Activated effector memory CD4-positive, alpha-beta T cell treated with anti-CD3 and anti-CD28 coated beads, Interleukin-2, amount 50 U/mL, for 16 hours (primary cell): ENCODE measurements at regions not wholly inside any gene's neighbourhood (a gene's known extent, or its start where the extent isn't known, plus 50 kb on each side); places are given as distances from the start of the nearest gene placed in this dataset.
A peak's percentile ranks its signal among the peaks of the same experiment; 100 is the strongest.

Experiments
- DNase-seq: peaks from one replicate; pipeline ENCODE4 v3.0.0-alpha.2; 2020

DNA sequence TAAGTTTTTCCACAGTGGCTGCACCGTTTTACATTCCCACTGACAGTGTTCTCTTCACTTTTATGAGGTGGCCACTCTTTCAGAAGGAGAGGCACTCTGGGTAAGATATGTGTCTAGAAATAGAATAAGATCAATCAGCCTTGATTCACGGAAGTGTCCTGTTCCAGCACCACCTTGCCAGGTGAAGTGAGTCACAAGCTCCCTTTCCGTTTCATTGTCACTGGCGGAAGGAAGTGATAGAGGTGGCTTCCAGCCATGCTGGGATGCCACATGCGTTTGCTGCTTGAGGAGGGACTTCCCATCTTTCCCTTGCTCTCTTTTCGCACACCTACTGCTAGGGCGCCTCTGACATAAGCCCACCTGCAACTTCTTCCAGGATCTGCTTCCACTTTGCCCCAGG, 217.1 kb downstream of the PIK3R1 start:
- peak; percentile 74 for DNase-seq

DNA sequence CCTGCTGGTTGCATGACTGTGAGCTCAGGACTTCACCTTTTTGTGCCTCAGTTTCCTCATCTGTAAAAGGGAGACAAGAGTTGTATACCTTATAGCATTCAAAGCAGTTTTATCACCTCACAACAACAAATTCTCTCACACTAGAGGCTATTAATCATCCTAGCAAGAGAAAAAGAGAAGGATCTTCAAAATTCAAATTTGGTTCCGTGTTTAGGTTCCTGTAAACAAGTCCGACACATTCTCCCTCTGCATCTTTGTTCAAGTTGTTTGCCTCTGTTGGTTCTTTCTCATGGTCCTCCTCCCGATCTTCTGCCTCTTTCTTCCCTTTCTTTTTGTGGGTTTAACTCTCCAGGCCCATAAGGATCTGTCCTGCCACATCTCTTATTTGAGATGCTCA, 218.0 kb downstream of the PIK3R1 start:
- no peak for DNase-seq

DNA sequence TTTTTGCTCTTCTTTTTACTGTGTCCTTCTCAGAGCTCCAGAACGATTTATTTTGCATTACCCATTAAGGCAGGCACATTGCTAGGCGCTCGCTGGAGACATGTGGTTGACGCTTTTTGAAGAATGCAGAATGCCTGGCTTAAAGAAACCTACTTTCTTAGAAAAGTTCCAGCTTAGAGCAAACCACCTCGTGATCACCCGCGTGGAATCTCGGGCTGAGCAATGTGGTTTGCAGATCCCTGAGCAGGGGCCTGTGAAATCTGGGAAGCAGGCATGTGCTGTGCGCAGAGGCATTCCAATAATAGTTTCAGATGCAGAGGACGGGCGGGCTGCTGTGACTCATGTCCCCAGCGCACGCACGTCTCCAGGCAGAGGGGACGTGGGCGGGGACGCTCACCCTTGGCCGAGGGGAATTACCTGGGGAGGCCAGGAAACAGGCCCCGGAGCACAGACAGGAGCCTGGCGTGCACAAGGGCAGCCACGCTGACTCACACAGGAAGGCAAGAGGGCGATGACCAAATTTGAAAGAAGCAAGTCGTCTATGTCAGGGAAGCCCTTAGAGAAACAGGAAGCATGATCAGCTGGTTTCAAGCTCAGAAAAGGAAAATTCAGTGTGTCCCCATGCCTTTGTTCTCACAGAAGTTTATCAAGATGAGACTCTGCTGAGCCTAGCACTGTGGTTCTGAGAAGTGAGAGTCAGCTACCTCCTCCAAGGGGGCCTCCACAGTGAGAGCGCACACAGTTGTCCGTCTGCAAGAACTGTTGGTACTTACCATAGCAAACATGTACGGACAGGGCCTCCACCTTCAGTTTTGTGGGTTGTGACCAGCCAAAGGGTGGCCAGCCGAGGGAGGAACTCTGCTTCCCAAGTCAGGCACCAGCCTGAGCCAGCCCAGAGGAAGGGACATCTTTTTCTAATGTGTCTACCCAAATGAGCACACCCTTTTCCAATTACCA, 218.6 kb downstream of the PIK3R1 start:
- peak; percentile 97 for DNase-seq

DNA sequence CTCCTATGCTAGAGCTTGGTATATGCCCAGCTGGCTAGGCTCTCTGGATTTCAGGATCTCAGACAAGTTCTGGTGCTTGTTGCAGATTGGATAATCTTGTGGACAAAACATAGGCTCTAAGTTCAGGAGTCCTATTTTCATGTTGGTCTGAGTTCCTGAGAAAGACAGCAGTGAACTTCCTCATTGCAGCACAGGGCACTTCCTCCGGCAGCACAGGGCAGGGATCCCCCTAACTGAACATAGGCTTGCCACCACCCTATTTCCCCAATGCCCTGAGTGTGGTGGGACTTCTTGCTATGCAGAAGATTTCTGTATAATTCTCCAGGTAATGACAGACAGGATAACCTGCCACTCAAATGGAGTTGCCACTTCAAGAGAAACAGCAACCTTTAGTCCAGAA, 220.1 kb downstream of the PIK3R1 start:
- DNase-seq: no peak

DNA sequence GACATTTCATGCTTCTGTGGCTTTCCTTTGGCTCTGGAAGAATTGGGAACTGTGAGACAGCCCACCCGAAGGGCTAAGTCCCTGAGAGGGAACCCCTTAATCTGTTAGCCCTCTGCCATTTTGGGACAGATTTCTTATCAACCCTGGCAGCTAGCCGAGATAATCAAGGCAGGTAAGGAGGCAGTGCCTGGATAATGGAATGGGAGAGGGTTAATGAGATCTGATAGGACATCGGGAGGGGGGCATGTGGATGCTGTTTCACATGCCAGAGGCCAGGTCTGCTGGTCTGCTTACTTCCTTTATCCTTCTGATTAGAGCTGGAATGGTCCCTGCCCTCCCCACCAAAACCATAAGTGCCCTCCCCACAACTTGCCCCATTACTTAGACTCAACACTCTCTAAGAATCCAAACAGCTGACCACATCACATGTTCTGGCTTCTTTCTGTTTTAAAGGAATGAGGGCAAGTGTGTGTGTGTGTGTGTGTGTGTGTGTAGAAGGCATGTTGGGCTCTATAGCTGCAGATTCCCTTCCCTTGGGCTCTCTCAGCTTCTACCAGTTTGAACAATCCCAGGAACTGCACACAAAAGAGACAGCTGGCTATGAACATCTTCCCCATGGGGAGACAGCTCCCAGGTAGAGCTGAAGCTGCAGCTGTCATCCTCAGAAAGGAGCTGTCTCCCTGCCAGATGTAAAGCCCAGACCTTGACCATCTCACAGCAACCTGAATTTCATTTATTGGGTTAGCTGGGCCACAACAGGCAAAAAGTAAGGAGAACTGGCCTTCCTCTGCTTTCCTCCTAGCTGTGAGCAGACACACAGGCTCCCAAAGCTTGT, 221.3 kb downstream of the PIK3R1 start:
- DNase-seq: no peak

DNA sequence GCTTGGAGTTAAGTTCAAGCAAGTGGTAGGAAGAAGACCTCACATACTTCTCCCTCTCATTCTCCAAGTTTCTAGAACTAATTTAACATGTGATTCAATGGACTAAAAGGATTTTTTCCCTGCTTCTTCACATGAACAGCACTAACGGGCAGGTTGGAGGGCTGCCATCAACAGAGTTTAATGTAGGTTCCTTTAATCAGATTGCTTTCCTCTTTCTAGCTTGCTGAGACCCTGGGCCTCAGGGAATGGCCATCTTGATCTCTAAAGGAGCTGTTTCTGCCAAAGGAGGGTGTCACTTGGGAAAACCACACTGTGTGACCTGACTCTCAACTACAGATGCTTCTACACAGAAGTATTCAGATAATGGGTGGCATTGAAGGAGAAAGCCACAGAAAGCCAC, 223.3 kb downstream of the PIK3R1 start:
- no peak for DNase-seq

DNA sequence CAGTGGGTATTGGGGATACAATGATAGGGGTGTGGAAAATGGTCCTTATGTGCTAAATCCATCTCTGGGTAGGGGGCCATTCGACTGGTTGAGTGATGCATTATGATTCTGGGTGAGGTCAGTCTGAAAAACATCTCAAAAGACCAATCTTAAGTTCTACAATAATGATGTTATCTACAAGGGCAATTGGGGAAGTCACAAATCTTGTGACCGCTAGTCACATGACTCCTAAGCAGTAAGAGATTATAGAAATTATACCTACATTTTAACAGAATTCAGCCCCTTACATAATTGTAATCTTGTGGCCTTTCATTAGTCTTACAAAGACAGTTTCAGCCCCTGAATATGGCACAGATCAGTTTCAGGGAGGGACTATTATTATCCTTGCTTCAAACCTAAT, 224.7 kb downstream of the PIK3R1 start:
- no peak for DNase-seq

DNA sequence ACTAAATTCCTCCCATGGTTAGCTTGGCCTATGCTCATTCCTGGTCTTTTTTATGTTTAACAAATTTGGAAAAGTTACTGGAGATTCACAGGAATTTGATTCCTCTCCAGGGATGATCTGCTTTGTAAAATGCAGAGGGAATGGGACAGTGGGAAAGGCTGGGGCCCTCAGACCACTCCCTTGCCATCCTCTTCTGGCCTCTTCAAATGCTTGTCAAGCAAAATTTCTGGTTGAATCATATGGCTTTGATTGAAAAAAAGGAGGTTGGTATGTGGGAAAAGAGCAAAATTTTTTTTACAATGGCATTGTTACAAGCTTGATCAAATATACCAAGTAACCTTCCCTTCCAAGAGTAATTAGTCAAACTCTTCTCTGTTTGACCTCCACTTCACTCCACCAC, 225.1 kb downstream of the PIK3R1 start:
- no peak for DNase-seq

DNA sequence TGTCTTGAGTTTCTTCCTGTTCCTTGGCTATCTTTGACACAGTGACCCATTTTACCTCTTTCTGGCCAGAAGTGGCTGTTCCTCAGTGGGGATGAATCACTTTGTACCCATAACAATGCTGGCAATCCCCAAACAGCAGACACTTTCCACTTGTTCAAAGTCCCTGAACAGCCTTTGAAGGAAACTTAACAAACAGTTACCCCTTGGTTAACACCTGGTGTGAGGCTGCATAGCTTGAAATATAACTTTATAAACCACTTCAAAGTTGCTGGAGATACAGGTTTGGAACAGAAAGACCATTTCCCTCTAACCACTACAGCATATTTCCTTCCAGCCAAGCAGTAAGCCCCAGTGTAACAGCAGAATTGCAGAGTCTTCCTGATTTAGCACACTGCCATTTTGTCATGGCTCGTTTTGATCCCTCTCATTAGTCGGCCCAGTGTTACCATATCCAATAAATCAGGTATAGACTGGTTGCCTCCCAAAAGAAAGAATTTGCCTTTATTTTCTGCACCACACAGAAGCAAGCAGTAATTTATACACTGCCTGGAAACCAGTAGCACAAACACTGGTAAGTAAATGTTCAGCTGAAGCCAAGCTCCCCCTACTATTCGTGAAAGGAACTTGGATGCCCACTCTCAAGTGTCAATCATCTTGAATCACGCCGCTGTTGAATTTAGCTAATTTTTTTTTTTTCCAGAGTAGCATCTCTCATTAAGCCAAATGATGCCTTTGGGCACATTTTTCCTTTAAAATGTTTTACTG, 225.9 kb downstream of the PIK3R1 start:
- no peak for DNase-seq

DNA sequence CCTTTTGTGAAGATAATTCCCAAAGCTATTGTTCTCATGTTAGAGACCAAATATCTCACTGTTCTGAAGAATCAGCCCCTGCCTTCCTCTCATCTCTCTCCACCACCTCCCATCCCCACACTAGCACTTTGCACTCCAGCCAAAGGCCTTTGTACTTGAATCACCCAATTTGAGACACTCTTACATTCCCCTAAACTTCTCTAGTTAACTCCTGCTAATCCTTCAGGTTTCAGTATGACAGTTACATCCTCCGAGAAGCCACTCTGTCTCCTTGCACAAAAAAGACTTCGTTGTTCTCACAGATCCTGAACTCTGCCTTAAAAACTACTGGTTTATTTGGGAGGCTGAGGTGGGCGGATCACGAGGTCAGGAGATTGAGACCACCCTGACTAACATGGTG, 227.5 kb downstream of the PIK3R1 start:
- no peak for DNase-seq

DNA sequence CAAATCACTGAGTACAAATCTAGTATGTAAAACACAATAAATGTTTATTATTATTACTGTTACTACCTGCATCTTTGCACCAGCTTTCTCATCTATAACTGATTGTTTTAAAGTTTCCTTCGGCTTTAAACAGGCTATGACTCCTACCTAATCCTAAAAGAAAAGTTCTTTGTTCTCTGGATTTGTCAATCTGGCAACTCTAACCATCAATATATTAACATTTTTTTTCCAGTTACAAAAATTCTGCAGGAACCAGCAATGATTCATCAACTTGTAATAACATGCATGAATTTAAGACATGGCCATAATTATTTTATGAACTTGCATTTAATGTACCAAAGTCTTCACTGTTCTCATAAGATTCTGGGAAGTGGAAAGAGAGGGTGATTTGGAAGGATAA, 228.5 kb downstream of the PIK3R1 start:
- no peak for DNase-seq

DNA sequence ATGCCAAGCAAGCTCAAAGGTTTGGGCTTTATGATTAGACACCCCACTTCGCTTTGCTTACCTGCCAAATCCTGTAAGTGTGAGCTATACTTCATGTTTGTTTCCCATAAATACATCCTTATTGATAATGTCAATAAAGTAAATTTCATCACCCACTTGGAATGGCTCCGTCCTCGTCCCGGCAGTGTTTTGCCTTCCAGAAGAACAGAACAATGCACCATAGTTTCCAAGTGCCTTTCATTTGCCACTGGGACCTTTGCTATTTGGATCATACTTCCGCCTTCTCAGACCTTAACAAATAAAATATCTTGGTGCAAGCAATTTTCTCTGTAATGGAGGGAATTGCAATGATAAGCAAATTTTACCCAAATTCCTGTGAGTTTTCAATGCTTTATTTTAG, 229.3 kb downstream of the PIK3R1 start:
- DNase-seq: no peak

DNA sequence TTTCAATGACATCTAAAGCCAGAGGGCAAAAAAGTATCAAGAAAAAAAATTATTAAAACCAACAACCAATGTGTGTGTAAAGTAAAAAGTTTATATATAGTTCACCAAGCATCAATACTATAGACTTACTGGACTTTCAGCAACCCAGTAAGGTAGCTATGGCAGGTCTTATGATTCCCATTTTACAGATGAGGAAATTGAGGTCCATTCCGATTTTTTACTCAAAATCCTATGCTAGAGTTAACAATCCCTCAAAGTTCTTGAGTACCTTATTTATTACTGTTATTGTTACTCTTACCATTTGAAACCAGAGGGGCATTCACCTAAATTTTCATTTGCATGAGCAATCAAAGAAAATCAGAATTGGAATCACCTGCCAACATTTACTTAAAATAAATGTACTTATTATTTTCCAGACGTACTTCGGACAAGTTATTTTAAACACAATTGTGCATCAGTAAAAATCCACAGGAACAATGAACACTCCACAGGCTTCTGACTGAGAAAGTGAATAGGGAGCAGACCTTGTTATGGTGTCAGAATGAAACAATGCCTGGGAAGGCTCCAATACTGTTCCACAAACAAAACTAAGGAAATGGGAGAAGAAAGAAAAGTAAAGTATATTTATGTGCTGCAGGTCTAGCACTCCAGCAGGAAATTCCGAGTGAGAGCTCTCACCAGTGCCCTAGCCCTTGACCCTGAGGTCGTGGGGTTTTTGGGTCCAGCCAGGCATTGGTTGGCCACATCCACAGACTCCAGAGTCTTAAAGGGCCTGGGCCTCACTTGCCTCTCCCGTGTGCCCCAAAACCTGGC, 229.9 kb downstream of the PIK3R1 start:
- no peak for DNase-seq

DNA sequence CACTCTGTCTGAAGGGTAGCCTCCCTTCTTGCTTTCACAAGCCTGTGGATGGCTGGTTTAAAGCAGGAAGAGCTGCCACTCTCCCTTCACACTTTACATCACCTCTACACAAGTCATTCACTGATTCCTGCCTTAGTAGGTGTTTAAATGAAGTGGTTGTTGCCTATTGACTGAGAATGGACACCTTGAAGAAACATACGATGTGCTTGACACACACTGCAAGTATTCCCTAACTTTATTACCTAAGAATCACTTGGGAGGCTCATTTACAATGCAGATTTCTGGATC, 230.5 kb downstream of the PIK3R1 start:
- no peak for DNase-seq

DNA sequence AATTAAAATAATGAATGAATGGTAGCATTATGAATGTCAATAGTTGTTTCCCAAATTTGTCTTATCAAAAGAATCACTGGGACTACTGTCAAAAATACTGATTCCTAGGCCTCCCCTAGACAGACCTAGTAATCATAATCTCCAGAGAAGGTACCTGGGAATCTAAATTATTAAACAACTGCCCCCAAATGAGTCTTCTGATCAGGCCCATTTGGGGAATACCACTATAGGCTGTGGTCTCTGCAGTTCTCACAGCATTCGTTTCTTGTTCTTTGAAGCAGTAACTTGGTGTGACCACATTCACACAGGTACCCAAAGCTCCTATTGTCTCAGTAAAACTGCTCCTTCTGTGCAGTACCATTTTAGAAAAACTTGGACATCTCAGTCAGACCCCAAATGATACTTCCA, 230.9 kb downstream of the PIK3R1 start:
- DNase-seq: no peak

DNA sequence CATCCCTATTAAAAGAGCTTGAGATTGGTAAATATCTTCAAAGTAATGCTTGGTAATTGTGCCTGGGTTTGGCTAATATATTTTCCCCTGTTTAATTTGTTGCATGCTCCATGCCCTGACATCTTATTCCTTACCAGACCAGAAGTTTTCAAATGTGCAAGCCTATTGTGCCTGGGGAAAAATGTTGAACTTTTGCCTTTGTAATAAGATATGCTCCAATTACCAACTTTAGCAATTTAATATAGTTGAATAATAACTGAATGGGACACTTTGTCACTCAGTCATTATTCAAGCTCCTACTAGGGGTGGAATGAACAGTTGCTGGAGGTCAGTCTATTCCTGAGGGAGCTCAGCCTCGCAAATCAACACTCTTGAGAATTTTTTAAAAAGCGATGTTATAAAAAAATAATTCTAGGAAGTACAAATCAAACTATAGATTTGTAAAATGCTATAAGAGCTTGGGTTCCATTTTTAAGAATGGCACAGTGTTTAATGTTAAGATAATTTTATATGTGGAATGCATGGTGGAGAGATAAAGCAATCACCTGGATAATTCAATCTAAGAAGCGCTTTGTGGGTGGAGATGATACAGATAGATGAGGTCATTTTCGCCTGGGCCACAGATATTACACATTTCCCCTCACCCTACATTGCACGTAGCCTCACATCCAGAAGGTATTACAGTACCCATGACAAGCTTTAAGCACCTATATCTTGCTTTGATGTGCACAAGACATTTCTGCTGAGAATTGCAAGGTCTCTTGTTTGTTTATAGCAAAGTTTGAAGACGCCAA, 231.8 kb downstream of the PIK3R1 start:
- no peak for DNase-seq

DNA sequence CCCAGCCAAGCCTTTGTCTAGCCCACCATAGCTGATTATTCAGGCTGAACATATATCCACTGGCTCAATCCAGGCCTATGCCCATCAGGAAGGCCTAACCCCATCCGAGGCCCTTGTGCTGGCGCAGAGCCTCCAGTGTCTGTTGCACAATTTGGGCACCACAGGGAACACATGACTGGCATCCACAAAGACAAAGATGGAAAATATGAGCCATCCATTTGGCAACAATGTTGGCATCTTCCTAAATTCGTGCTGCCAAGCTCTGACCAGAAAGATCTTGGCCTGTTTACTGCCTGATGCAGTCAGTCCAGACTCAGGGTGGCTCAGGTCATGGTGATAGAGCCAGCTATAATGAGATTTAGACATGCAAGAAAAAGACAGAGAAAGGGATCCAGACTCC, 233.8 kb downstream of the PIK3R1 start:
- DNase-seq: no peak

DNA sequence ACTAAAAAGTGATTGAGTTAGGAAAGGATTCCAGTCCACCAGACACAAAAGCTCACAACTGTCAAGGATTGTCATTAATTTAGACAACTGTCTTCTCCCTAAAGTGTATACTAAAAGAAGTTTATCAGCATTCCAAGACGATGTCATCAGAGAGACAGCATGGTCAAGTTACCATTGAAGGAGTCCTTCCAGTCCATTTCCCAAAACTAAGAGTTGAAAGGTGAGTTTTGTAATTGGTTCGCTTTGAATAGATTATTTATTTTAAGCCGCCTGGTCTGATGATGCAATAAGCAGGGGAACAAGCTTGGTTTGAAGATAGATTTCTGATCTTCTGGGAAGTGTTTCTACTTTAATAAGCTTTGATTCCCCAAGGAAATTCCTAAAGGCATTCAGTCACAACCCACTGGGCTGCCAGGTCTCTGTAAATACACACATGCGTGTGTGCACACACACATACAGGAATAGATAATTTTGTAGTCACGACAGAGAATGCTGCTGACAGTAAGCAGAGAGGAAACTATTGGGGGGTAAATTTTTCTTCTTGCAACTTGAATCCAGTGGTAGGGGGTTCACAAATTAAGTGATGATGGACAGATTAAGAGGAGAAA, 234.8 kb downstream of the PIK3R1 start:
- no peak for DNase-seq

DNA sequence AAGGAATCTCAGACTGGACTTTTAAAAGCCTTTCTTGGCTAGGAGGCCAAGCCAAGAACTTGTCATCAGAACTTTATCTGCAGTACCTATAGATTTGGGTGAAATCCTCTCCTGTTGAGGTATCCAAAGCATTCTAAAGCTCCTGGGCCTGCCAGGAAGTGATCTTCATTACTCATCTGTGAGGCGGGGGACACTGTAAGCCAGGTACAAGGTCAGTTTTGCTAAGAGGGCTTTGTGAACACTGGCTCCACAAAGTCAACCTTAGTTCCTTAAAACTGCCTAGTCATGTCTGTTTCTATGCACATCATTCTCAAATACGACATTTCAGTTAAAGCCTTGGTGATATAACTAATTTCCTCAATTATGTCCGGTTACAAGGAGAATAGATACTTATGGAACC, 236.7 kb downstream of the PIK3R1 start:
- DNase-seq: no peak

DNA sequence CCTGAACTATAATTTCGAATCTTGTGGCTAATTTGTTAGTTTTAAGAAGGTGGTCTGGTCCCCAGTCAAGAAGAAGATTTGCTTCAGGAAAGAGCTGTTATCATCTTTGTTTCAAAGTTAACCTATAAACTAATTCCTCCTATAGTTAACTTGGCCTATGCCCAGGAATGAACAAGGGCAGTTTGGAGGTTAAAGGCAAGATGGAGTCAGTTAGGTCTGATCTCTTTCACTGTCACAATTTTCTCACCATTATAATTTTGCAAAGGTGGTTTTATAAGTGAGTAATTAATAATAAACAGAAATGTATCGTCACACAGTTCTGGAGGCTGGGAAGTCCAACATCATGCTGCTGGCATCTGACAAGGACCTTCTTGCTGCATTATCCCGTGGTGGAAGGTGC, 238.6 kb downstream of the PIK3R1 start:
- no peak for DNase-seq

DNA sequence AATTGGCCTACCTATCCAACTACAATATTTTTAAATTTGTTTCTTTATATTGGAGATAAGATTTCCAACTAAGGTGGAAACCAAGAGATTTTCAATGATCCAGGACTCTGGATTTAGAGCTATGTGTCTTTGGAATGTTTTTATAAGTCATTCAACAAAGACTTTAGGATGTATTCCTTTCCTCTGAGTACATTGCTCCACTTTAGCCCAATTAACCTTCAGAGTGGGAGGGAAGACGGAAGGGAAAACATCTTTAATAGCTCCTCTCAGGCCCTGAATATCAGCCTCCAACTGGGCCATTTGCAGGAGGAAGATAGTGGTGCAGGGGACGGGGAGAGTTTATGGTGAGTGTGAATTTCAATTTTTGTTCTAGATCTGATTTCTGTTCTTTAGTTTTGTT, 239.2 kb downstream of the PIK3R1 start:
- no peak for DNase-seq
